Pancreas (tissue), 10 donors: ENCODE measurements at regions not wholly inside any gene's neighbourhood (a gene's known extent, or its start where the extent isn't known, plus 50 kb on each side); places are given as distances from the start of the nearest gene placed in this dataset.

Experiments used
- ATAC-seq, 4 donors: fragments of 200-7000 bp; cut with Tn5 transposase; one replicate each; pipeline versions ENCODE4 v1.8.0 to v1.9.1; 2020; ENCODE audit warnings: mild to moderate bottlenecking in 4 of 4, moderate library complexity in 4 of 4
- DNase-seq, 6 donors: peaks; one replicate each; pipeline ENCODE4 v3.0.0-alpha.2; 2020
- FAIRE-seq: peaks from 2 replicates; lab custom pipeline; 2012; peaks lifted over from hg19 to GRCh38; lab: Jason Lieb, UNC
- H3K27ac ChIP-seq, 4 donors: fragments of 200-600 bp; sonication (generic); 1 replicate in 3 of 4; 2 replicates in 1 of 4; pipeline versions ENCODE4 v1.5.0 to v1.8.0; 2020
- H3K27me3 ChIP-seq, 4 donors: fragments of 200-600 bp; one replicate each; pipeline ENCODE4 v1.8.0; 2021
- H3K36me3 ChIP-seq, 3 donors: fragments of 200-600 bp; sonication (generic) in 1 of 3; one replicate each; pipeline versions ENCODE4 v1.5.0 to v1.8.0; 2020 to 2021
- H3K4me1 ChIP-seq, 3 donors: fragments of 200-600 bp; one replicate each; pipeline ENCODE4 v1.8.0; 2021
- H3K4me3 ChIP-seq, 4 donors: fragments of 200-600 bp; sonication (generic) in 2 of 4; one replicate each; pipeline versions ENCODE4 v1.5.0 to v1.8.0; 2020 to 2021
- H3K9me3 ChIP-seq, 4 donors: fragments of 200-600 bp; one replicate each; pipeline ENCODE4 v1.8.0; 2021
- WGBS, 2 donors: extraction: QIAGEN DNeasy Blood & Tissue Kit; methylation state at CpG; one replicate each; pipeline ENCODE4 v1.1.7; 2013; 5-methylcytosine and 5-hydroxymethylcytosine counted together
- intact Hi-C, 3 donors: fragments of 100-400 bp; cut with DNase I; formaldehyde crosslinking; loops; one replicate each; pipeline versions ENCODE4 v1.11.1 to v1.14.2; 2022
- TF ChIP-seq, protein P1 (sequence below), 4 donors: fragments of 200-600 bp; sonication (generic) in 3 of 4; IDR thresholded peaks; one replicate each; pipeline versions ENCODE4 v1.5.0 to v1.8.0; 2021; ENCODE audit warnings: antibody characterized with exemption in 4 of 4
- donor health status: healthy with polysubstance abuse.
- donor health status: DM: no; HTN: no; CAD: no; lungs with moderate emphysema.
- donor health status: DM: no; HTN: no; CAD: no.
- donor health status: control.
- donor health status: control.
- donor health status: Bipolar disorder and iron deficiency.
- donor health status: DM: yes; HTN: yes; CAD: no.
- donor health status: DM: no; HTN: no; CAD: no.
- donor health status: DM: no; HTN: no; CAD: no.
- donor health status: DM: yes; HTN: yes; CAD: no.

DNA sequence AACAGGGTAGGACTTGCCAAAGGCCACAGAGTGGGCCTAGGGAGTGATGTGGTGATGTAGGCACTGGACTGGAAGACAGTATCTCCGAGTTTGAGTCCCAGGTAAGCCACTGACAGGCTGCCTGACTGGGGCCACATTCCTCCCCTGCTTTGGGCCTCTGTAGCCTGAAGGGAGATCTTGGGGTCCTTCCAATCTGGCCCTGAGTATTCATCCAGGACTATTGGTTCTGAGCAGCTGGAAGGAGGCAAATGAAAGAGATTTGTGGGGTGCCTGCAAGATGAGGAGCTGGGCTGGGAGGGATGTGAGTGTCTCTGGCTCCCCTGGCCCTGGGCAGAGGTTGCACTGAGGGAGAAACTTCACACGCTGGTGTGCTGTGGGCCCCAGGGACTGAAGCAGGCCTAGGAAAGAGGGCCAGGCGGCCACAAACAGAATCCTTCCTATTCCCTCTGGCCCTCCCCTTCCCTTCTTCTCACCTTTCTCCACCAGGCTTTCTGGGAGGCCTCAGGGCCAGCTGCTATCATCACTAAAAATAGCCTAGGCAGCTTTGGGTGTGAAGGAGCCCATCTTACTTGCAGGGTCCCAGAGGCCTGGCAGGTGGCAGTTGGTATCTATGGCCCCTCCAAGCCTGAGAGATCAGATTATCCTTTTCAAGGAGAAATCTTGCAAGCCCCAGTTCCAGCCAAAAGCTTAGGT lies 70.1 kb downstream of the PJA1 start:
- no peak for ATAC-seq

DNA sequence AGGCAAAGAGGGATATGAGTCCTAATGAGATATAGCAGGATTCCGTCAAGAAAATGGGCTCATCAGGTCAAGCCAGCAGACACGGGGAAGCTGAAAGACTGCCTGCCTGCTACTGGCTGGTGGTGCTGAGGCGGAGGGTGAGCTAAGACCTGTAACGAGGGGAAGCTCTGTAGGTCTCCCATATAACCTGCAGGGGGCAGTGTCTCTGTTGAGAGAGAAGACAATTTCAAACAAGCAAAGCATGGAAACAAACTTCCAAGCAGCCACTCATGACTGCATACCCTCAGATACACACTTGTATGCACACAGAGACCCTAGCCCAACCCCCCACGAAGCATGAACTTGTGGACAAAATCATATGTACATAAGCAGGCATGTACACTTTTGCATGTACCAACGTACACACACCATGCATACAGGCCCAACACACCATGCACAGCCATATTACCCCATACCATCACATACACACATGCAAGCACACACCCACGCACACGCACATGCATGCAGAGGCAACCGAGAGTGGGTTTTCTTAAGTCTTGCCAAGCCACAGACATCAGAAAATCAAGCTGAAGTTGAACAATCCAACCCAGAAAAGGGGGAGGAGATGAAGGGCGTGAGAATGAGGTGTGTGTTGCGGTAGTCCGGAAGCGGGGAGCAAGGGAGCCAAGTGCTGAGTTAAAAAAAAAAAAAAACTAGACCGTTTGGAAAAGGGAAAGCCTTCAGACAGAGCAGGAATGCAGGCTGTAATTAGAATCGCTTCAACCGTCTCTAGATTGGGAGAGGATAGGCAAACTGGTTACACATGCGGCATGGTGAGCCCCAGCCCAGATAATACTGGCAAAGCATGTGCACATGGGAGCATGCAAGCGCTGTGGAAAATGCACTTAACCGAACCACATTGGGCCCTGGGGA lies 71.0 kb downstream of the PJA1 start:
- ATAC-seq (peak; percentile 60 to 91 (median 79)), DNase-seq (peak in 3 of 6 donors; percentile 25 to 45 (median 44)), FAIRE-seq (no peak)
- 60 to 70% methylated on average over 19 of the region's 19 CpGs for WGBS, 2 donors
- Histone ChIP-seq H3K27ac (no peak overlapping the region), H3K9me3 (no peaks in the 10 kb centered on the region), H3K36me3 (no peaks in the 10 kb centered on the region), H3K4me1 (no peaks in the 10 kb centered on the region), H3K27me3 (no peaks in the 10 kb centered on the region), H3K4me3 (no peak overlapping the region)
- TF ChIP-seq, protein P1, sequence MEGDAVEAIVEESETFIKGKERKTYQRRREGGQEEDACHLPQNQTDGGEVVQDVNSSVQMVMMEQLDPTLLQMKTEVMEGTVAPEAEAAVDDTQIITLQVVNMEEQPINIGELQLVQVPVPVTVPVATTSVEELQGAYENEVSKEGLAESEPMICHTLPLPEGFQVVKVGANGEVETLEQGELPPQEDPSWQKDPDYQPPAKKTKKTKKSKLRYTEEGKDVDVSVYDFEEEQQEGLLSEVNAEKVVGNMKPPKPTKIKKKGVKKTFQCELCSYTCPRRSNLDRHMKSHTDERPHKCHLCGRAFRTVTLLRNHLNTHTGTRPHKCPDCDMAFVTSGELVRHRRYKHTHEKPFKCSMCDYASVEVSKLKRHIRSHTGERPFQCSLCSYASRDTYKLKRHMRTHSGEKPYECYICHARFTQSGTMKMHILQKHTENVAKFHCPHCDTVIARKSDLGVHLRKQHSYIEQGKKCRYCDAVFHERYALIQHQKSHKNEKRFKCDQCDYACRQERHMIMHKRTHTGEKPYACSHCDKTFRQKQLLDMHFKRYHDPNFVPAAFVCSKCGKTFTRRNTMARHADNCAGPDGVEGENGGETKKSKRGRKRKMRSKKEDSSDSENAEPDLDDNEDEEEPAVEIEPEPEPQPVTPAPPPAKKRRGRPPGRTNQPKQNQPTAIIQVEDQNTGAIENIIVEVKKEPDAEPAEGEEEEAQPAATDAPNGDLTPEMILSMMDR (IDR thresholded peaks at IDR 0.05), result peak; percentile 45 to 59 (median 48)
- intact Hi-C loops, result loop anchor here in 1 of 3 donors (10.0 kb wide), 2 partner anchors 121 to 191 kb away; no protein-coding TSS in a partner anchor

More for the DNA sequence above, 70.1 kb downstream of the PJA1 start:
- Histone ChIP-seq H3K27me3 (no peaks in the 10 kb centered on the region), H3K36me3 (no peaks in the 10 kb centered on the region), H3K4me1 (no peaks in the 10 kb centered on the region), H3K27ac (no peak overlapping the region), H3K9me3 (no peaks in the 10 kb centered on the region), H3K4me3 (no peak overlapping the region)
- TF ChIP-seq, protein P1 (IDR thresholded peaks at IDR 0.05), result no peak
- 80 to 96% methylated on average over 2 to 3 of the region's 3 CpGs for WGBS, 2 donors
- no peak for DNase-seq
- no peak for FAIRE-seq
- intact Hi-C loops, result loop anchor here in 1 of 3 donors (10.0 kb wide), 2 partner anchors 120 to 190 kb away; no protein-coding TSS in a partner anchor

DNA sequence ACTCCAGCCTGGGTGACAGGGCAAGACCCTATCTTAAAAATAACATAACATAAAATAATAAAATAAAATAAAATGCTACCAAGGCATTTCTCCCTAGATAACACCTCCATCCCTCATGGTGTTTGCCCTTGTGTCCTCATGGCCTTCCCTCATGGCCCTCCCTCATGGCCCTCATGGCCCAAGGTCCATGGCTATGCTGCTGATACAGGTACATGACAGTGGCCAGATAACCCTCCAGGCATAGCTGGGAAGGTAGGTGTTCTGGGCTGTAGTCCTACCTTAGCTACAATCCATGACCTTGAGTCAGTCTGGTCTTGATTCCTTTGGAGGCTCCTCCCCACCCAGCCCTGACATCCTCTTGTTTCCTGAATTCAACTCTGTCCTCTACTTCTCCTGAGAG lies 75.2 kb downstream of the PJA1 start:
- Histone ChIP-seq H3K27me3 (no peaks in the 10 kb centered on the region), H3K4me3 (no peak overlapping the region), H3K4me1 (no peaks in the 10 kb centered on the region), H3K9me3 (no peaks in the 10 kb centered on the region), H3K27ac (no peak overlapping the region), H3K36me3 (no peaks in the 10 kb centered on the region)
- ATAC-seq (no peak), DNase-seq (no peak), FAIRE-seq (no peak)
- TF ChIP-seq, protein P1 (IDR thresholded peaks at IDR 0.05), result no peak
- intact Hi-C loops, result loop anchor here in 1 of 3 donors (10.0 kb wide), 2 partner anchors 125 to 195 kb away; no protein-coding TSS in a partner anchor

DNA sequence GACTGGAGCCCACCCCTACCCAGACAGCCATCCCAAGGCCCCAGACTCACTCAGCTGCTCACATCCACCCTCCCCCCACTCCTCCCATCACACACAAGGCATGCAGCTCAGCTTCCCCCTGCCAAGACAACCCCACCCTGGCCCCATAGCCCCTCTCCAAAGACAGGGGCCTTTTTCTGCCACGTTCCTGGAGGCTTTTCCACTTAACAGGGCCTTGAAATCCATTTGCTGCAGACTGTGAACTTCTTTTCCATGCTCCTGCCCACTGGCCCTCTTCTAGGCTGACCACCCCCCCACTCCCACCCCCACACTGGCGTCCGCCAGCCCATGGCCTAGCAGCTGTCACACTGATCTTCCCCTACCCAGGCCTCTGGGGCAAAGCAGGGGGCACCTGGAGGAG lies 76.0 kb downstream of the PJA1 start:
- intact Hi-C loops, result no loop called here
- H3K27me3 ChIP-seq, result no peaks in the 10 kb centered on the region
- H3K4me3 ChIP-seq, result no peak overlapping the region
- DNase-seq, result peak in 1 of 6 donors; percentile 25
- no peak overlapping the region for H3K27ac ChIP-seq
- 76 to 90% methylated on average over 3 of the region's 3 CpGs for WGBS, 2 donors
- no peaks in the 10 kb centered on the region for H3K4me1 ChIP-seq
- TF ChIP-seq, protein P1 (IDR thresholded peaks at IDR 0.05), result no peak
- no peaks in the 10 kb centered on the region for H3K9me3 ChIP-seq
- no peak for ATAC-seq
- FAIRE-seq, result no peak
- no peaks in the 10 kb centered on the region for H3K36me3 ChIP-seq
